Upper lobe of right lung (tissue), 1 donor: ENCODE measurements at regions not wholly inside any gene's neighbourhood (a gene's known extent, or its start where the extent isn't known, plus 50 kb on each side); places are given as distances from the start of the nearest gene placed in this dataset.

Experiments
- ATAC-seq: fragments of 200-7000 bp; cut with Tn5 transposase; one replicate; pipeline ENCODE4 v1.9.1; 2020; ENCODE audit warnings: mild to moderate bottlenecking, moderate library complexity
- DNase-seq: peaks from one replicate; pipeline ENCODE4 v3.0.0-alpha.2; 2020
- H3K27ac ChIP-seq: fragments of 200-600 bp; one replicate; pipeline ENCODE4 v1.8.0; 2022
- H3K27me3 ChIP-seq: fragments of 200-600 bp; one replicate; pipeline ENCODE4 v1.8.0; 2022; ENCODE audit warnings: mild to moderate bottlenecking
- H3K36me3 ChIP-seq: fragments of 200-600 bp; one replicate; pipeline ENCODE4 v1.8.0; 2022
- H3K4me1 ChIP-seq: fragments of 200-600 bp; one replicate; pipeline ENCODE4 v1.8.0; 2022
- H3K4me3 ChIP-seq: fragments of 200-600 bp; one replicate; pipeline ENCODE4 v1.8.0; 2022; ENCODE audit warnings: mild to moderate bottlenecking
- H3K9me3 ChIP-seq: fragments of 200-600 bp; one replicate; pipeline ENCODE4 v1.8.0; 2022
- intact Hi-C: fragments of 100-400 bp; cut with DNase I; formaldehyde crosslinking; loops from one replicate; pipeline ENCODE4 v1.11.0; 2022
- TF ChIP-seq, protein P1 (sequence below): fragments of 200-600 bp; IDR thresholded peaks from one replicate; pipeline ENCODE4 v1.8.0; 2022; ENCODE audit warnings: antibody characterized with exemption
- donor health status: DM: no; HTN: yes; CAD: no; lungs with severe emphysema.

- DNase-seq (no peak), ATAC-seq (no peak)
- TF ChIP-seq, protein P1, sequence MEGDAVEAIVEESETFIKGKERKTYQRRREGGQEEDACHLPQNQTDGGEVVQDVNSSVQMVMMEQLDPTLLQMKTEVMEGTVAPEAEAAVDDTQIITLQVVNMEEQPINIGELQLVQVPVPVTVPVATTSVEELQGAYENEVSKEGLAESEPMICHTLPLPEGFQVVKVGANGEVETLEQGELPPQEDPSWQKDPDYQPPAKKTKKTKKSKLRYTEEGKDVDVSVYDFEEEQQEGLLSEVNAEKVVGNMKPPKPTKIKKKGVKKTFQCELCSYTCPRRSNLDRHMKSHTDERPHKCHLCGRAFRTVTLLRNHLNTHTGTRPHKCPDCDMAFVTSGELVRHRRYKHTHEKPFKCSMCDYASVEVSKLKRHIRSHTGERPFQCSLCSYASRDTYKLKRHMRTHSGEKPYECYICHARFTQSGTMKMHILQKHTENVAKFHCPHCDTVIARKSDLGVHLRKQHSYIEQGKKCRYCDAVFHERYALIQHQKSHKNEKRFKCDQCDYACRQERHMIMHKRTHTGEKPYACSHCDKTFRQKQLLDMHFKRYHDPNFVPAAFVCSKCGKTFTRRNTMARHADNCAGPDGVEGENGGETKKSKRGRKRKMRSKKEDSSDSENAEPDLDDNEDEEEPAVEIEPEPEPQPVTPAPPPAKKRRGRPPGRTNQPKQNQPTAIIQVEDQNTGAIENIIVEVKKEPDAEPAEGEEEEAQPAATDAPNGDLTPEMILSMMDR = no peak
- Histone ChIP-seq H3K4me3 (no peak overlapping the region), H3K36me3 (no peaks in the 10 kb centered on the region), H3K9me3 (no peaks in the 10 kb centered on the region), H3K27ac (no peak overlapping the region), H3K27me3 (no peaks in the 10 kb centered on the region), H3K4me1 (peaks cover 4% of the 10 kb centered on the region)
- intact Hi-C loops = no loop called here
These were observed 84.2 kb upstream of the ZNF280D start for GRCh38 chr15:56817321-56818080.

- H3K4me1 ChIP-seq = peaks cover 1% of the 10 kb centered on the region
- H3K36me3 ChIP-seq = no peaks in the 10 kb centered on the region
- intact Hi-C loops = no loop called here
- DNase-seq (no peak), ATAC-seq (no peak)
- H3K27me3 ChIP-seq = no peaks in the 10 kb centered on the region
- no peak overlapping the region for H3K27ac ChIP-seq
- no peaks in the 10 kb centered on the region for H3K9me3 ChIP-seq
- H3K4me3 ChIP-seq = no peak overlapping the region
- TF ChIP-seq, protein P1 = no peak
These were observed 83.5 kb upstream of the ZNF280D start for GRCh38 chr15:56816781-56817180.

- no peaks in the 10 kb centered on the region for H3K36me3 ChIP-seq
- H3K27me3 ChIP-seq = no peaks in the 10 kb centered on the region
- TF ChIP-seq, protein P1 = no peak
- DNase-seq = no peak
- intact Hi-C loops = no loop called here
- H3K9me3 ChIP-seq = no peaks in the 10 kb centered on the region
- ATAC-seq = no peak
- no peaks in the 10 kb centered on the region for H3K4me1 ChIP-seq
- no peak overlapping the region for H3K27ac ChIP-seq
- H3K4me3 ChIP-seq = no peak overlapping the region
These were observed 81.9 kb upstream of the ZNF280D start for GRCh38 chr15:56815247-56815646.

DNA sequence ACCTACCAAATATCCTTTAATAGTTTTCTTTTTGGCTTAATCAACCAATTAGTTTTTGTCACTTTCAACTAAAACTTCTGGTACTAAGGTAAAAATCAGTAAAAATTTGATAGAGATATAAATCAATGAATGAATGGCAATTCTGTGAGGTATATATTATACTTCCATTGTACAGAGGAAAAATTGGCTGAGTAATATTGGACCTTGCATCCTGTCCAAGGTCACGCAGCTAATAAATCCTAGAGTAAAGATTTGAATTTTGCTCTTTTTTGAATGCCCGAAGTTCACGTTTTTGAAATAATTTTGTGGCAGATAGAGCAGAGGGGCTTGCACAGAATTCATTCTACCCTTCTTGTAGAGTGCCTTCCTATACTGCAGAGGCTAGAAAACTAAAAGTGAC, 81.1 kb upstream of the ZNF280D start:
- DNase-seq = no peak
- no peak for ATAC-seq
- Histone ChIP-seq H3K4me1 (no peaks in the 10 kb centered on the region), H3K36me3 (no peaks in the 10 kb centered on the region), H3K27ac (no peak overlapping the region), H3K4me3 (no peak overlapping the region), H3K9me3 (no peaks in the 10 kb centered on the region), H3K27me3 (no peaks in the 10 kb centered on the region)
- intact Hi-C loops = no loop called here
- TF ChIP-seq, protein P1 = no peak

- no peak for ATAC-seq
- Histone ChIP-seq H3K9me3 (no peaks in the 10 kb centered on the region), H3K27me3 (no peaks in the 10 kb centered on the region), H3K4me1 (no peaks in the 10 kb centered on the region), H3K4me3 (no peak overlapping the region), H3K27ac (no peak overlapping the region), H3K36me3 (no peaks in the 10 kb centered on the region)
- intact Hi-C loops = no loop called here
- TF ChIP-seq, protein P1 = no peak
- no peak for DNase-seq
These were observed 80.7 kb upstream of the ZNF280D start for GRCh38 chr15:56813995-56814394.

DNA sequence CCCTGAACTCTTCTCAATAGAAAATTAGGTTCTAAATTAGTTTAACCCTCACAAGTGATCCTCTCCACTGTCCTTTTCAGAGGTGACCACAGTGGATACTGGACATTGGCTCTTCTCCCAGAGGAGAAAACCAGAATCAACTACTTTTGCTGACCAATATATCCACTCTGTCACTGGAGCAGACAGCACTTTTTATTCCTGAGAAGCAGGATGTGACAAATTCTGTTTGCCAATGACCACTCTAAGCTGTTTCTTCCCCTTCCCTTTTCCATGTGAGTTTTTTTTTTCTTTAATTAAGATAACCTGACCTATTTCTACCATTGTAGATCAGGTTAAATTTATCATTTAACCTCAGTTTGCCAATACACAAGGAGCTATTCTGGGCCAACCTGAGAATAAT, 79.7 kb upstream of the ZNF280D start:
- DNase-seq = no peak
- Histone ChIP-seq H3K4me3 (no peak overlapping the region), H3K27ac (no peak overlapping the region), H3K27me3 (no peaks in the 10 kb centered on the region), H3K4me1 (no peaks in the 10 kb centered on the region), H3K9me3 (no peaks in the 10 kb centered on the region), H3K36me3 (no peaks in the 10 kb centered on the region)
- ATAC-seq = no peak
- TF ChIP-seq, protein P1 = no peak
- intact Hi-C loops = no loop called here
